ENCODE measurements at regions not wholly inside any gene's neighbourhood (a gene's known extent, or its start where the extent isn't known, plus 50 kb on each side); places are given as distances from the start of the nearest gene placed in this dataset.

GRCh38 chr2:41890341-41890740 is 157.5 kb upstream of the PKDCC start:
- Histone ChIP-seq H3K4me3 (ENCODE audit: low read length) (no peak overlapping the region), H3K27me3 (ENCODE audit: control insufficient read depth, insufficient read depth, low read length) (no peaks in the 10 kb centered on the region), H3K27ac (ENCODE audit: low read depth, low read length) (no peak overlapping the region), H3K36me3 (ENCODE audit: control insufficient read depth, insufficient read depth, low read length) (no peaks in the 10 kb centered on the region), H3K4me1 (ENCODE audit: control insufficient read depth, insufficient read depth, low read length) (peaks cover 2% of the 10 kb centered on the region), H3K9ac (ENCODE audit: low read length) (no peak overlapping the region)

GRCh38 chr2:41892476-41892875 is 155.3 kb upstream of the PKDCC start:
- Histone ChIP-seq H3K4me1 (ENCODE audit: control insufficient read depth, insufficient read depth, low read length) (peaks cover 5% of the 10 kb centered on the region), H3K9ac (ENCODE audit: low read length) (no peak overlapping the region), H3K4me3 (ENCODE audit: low read length) (no peak overlapping the region), H3K36me3 (ENCODE audit: control insufficient read depth, insufficient read depth, low read length) (no peaks in the 10 kb centered on the region), H3K27me3 (ENCODE audit: control insufficient read depth, insufficient read depth, low read length) (no peaks in the 10 kb centered on the region), H3K27ac (ENCODE audit: low read depth, low read length) (no peak overlapping the region)

- Histone ChIP-seq H3K27me3 (ENCODE audit: control insufficient read depth, insufficient read depth, low read length) (no peaks in the 10 kb centered on the region), H3K36me3 (ENCODE audit: control insufficient read depth, insufficient read depth, low read length) (no peaks in the 10 kb centered on the region), H3K9ac (ENCODE audit: low read length) (no peak overlapping the region), H3K4me1 (ENCODE audit: control insufficient read depth, insufficient read depth, low read length) (peaks cover 5% of the 10 kb centered on the region), H3K27ac (ENCODE audit: low read depth, low read length) (no peak overlapping the region), H3K4me3 (ENCODE audit: low read length) (no peak overlapping the region)
These were observed 153.1 kb upstream of the PKDCC start for GRCh38 chr2:41894563-41895333.

- H3K27ac ChIP-seq (ENCODE audit: low read depth, low read length): no peak overlapping the region
- H3K9ac ChIP-seq (ENCODE audit: low read length): no peak overlapping the region
- H3K36me3 ChIP-seq (ENCODE audit: control insufficient read depth, insufficient read depth, low read length): no peaks in the 10 kb centered on the region
- no peak overlapping the region for H3K4me3 ChIP-seq (ENCODE audit: low read length)
- no peaks in the 10 kb centered on the region for H3K27me3 ChIP-seq (ENCODE audit: control insufficient read depth, insufficient read depth, low read length)
- peaks cover 5% of the 10 kb centered on the region for H3K4me1 ChIP-seq (ENCODE audit: control insufficient read depth, insufficient read depth, low read length)
These were observed 152.5 kb upstream of the PKDCC start for GRCh38 chr2:41895334-41895664.

- H3K27ac ChIP-seq (ENCODE audit: low read depth, low read length): no peak overlapping the region
- no peak overlapping the region for H3K4me3 ChIP-seq (ENCODE audit: low read length)
- no peaks in the 10 kb centered on the region for H3K36me3 ChIP-seq (ENCODE audit: control insufficient read depth, insufficient read depth, low read length)
- peaks cover 5% of the 10 kb centered on the region for H3K4me1 ChIP-seq (ENCODE audit: control insufficient read depth, insufficient read depth, low read length)
- no peaks in the 10 kb centered on the region for H3K27me3 ChIP-seq (ENCODE audit: control insufficient read depth, insufficient read depth, low read length)
- no peak overlapping the region for H3K9ac ChIP-seq (ENCODE audit: low read length)
These were observed 151.5 kb upstream of the PKDCC start for GRCh38 chr2:41896186-41896846.

- H3K4me1 ChIP-seq (ENCODE audit: control insufficient read depth, insufficient read depth, low read length): peaks cover 5% of the 10 kb centered on the region
- no peaks in the 10 kb centered on the region for H3K27me3 ChIP-seq (ENCODE audit: control insufficient read depth, insufficient read depth, low read length)
- H3K27ac ChIP-seq (ENCODE audit: low read depth, low read length): no peak overlapping the region
- H3K36me3 ChIP-seq (ENCODE audit: control insufficient read depth, insufficient read depth, low read length): no peaks in the 10 kb centered on the region
- no peak overlapping the region for H3K4me3 ChIP-seq (ENCODE audit: low read length)
- no peak overlapping the region for H3K9ac ChIP-seq (ENCODE audit: low read length)
These were observed 148.6 kb upstream of the PKDCC start for GRCh38 chr2:41899189-41899588.

GRCh38 chr2:41900101-41900577 is 147.7 kb upstream of the PKDCC start:
- H3K36me3 ChIP-seq (ENCODE audit: control insufficient read depth, insufficient read depth, low read length): no peaks in the 10 kb centered on the region
- H3K27me3 ChIP-seq (ENCODE audit: control insufficient read depth, insufficient read depth, low read length): no peaks in the 10 kb centered on the region
- no peak overlapping the region for H3K4me3 ChIP-seq (ENCODE audit: low read length)
- no peak overlapping the region for H3K27ac ChIP-seq (ENCODE audit: low read depth, low read length)
- H3K4me1 ChIP-seq (ENCODE audit: control insufficient read depth, insufficient read depth, low read length): peaks cover 4% of the 10 kb centered on the region
- no peak overlapping the region for H3K9ac ChIP-seq (ENCODE audit: low read length)

GRCh38 chr2:41902897-41903296 is 144.9 kb upstream of the PKDCC start:
- Histone ChIP-seq H3K4me1 (ENCODE audit: control insufficient read depth, insufficient read depth, low read length) (no peaks in the 10 kb centered on the region), H3K4me3 (ENCODE audit: low read length) (no peak overlapping the region), H3K36me3 (ENCODE audit: control insufficient read depth, insufficient read depth, low read length) (no peaks in the 10 kb centered on the region), H3K27me3 (ENCODE audit: control insufficient read depth, insufficient read depth, low read length) (no peaks in the 10 kb centered on the region), H3K9ac (ENCODE audit: low read length) (no peak overlapping the region), H3K27ac (ENCODE audit: low read depth, low read length) (no peak overlapping the region)

GRCh38 chr2:41903474-41904135 is 144.2 kb upstream of the PKDCC start:
- no peaks in the 10 kb centered on the region for H3K36me3 ChIP-seq (ENCODE audit: control insufficient read depth, insufficient read depth, low read length)
- H3K4me1 ChIP-seq (ENCODE audit: control insufficient read depth, insufficient read depth, low read length): no peaks in the 10 kb centered on the region
- no peak overlapping the region for H3K9ac ChIP-seq (ENCODE audit: low read length)
- no peak overlapping the region for H3K27ac ChIP-seq (ENCODE audit: low read depth, low read length)
- H3K4me3 ChIP-seq (ENCODE audit: low read length): no peak overlapping the region
- no peaks in the 10 kb centered on the region for H3K27me3 ChIP-seq (ENCODE audit: control insufficient read depth, insufficient read depth, low read length)

- Histone ChIP-seq H3K4me3 (ENCODE audit: low read length) (no peak overlapping the region), H3K4me1 (ENCODE audit: control insufficient read depth, insufficient read depth, low read length) (no peaks in the 10 kb centered on the region), H3K36me3 (ENCODE audit: control insufficient read depth, insufficient read depth, low read length) (no peaks in the 10 kb centered on the region), H3K27ac (ENCODE audit: low read depth, low read length) (no peak overlapping the region), H3K27me3 (ENCODE audit: control insufficient read depth, insufficient read depth, low read length) (no peaks in the 10 kb centered on the region), H3K9ac (ENCODE audit: low read length) (no peak overlapping the region)
These were observed 143.4 kb upstream of the PKDCC start for GRCh38 chr2:41904459-41904858.

GRCh38 chr2:41905597-41906337 is 142.1 kb upstream of the PKDCC start:
- no peaks in the 10 kb centered on the region for H3K27me3 ChIP-seq (ENCODE audit: control insufficient read depth, insufficient read depth, low read length)
- no peak overlapping the region for H3K9ac ChIP-seq (ENCODE audit: low read length)
- no peak overlapping the region for H3K4me3 ChIP-seq (ENCODE audit: low read length)
- no peak overlapping the region for H3K27ac ChIP-seq (ENCODE audit: low read depth, low read length)
- no peaks in the 10 kb centered on the region for H3K4me1 ChIP-seq (ENCODE audit: control insufficient read depth, insufficient read depth, low read length)
- H3K36me3 ChIP-seq (ENCODE audit: control insufficient read depth, insufficient read depth, low read length): no peaks in the 10 kb centered on the region

- Histone ChIP-seq H3K27me3 (ENCODE audit: control insufficient read depth, insufficient read depth, low read length) (no peaks in the 10 kb centered on the region), H3K9ac (ENCODE audit: low read length) (no peak overlapping the region), H3K36me3 (ENCODE audit: control insufficient read depth, insufficient read depth, low read length) (no peaks in the 10 kb centered on the region), H3K27ac (ENCODE audit: low read depth, low read length) (no peak overlapping the region), H3K4me1 (ENCODE audit: control insufficient read depth, insufficient read depth, low read length) (no peaks in the 10 kb centered on the region), H3K4me3 (ENCODE audit: low read length) (no peak overlapping the region)
These were observed 141.5 kb upstream of the PKDCC start for GRCh38 chr2:41906338-41906725.

Measured in rectal smooth muscle tissue (tissue), 1 donor.